Smooth muscle cell (in vitro differentiated cells): ENCODE measurements at regions not wholly inside any gene's neighbourhood (a gene's known extent, or its start where the extent isn't known, plus 50 kb on each side); places are given as distances from the start of the nearest gene placed in this dataset.

Experiments used
- DNase-seq: peaks from one replicate; lab custom pipeline; 2025; ENCODE audit not compliant: unreplicated experiment; lab: John Stamatoyannopoulos, UW
- H2AFZ ChIP-seq: fragments of 200-600 bp; sonication (generic); 2 replicates; pipeline ENCODE4 v1.6.0; 2016; ENCODE audit warnings: antibody characterized with exemption, low read depth, mild to moderate bottlenecking
- H3F3A ChIP-seq: fragments of 200-600 bp; sonication (generic); 2 replicates; pipeline ENCODE4 v1.6.0; 2017; ENCODE audit warnings: antibody characterized with exemption, low read depth
- H3K27ac ChIP-seq: fragments of 200-600 bp; sonication (generic); 2 replicates; pipeline ENCODE4 v1.5.1; 2016; ENCODE audit warnings: low read depth, mild to moderate bottlenecking
- H3K27me3 ChIP-seq: fragments of 200-600 bp; sonication (generic); 2 replicates; pipeline ENCODE4 v1.6.1; 2016; ENCODE audit warnings: low read depth, mild to moderate bottlenecking
- H3K36me3 ChIP-seq: fragments of 200-600 bp; sonication (generic); 2 replicates; pipeline ENCODE4 v1.5.1; 2016; ENCODE audit warnings: low read depth
- H3K4me1 ChIP-seq: fragments of 200-600 bp; sonication (generic); 2 replicates; pipeline ENCODE4 v1.5.1; 2016; ENCODE audit warnings: low read depth
- H3K4me2 ChIP-seq: fragments of 200-600 bp; sonication (generic); 2 replicates; pipeline ENCODE4 v1.6.0; 2016; ENCODE audit warnings: mild to moderate bottlenecking
- H3K4me3 ChIP-seq: fragments of 200-600 bp; sonication (generic); 2 replicates; pipeline ENCODE4 v1.5.1; 2016; ENCODE audit warnings: mild to moderate bottlenecking
- H3K79me2 ChIP-seq: fragments of 200-600 bp; sonication (generic); 2 replicates; pipeline ENCODE4 v1.6.0; 2016; ENCODE audit warnings: low read depth, mild to moderate bottlenecking
- H3K9ac ChIP-seq: fragments of 200-600 bp; sonication (generic); 2 replicates; pipeline ENCODE4 v1.6.0; 2016; ENCODE audit warnings: low read depth
- H3K9me3 ChIP-seq: fragments of 200-600 bp; sonication (generic); replicated peaks from 2 replicates; pipeline ENCODE4 v1.5.1; 2016; ENCODE audit warnings: low read depth
- H4K20me1 ChIP-seq: fragments of 200-600 bp; sonication (generic); 2 replicates; pipeline ENCODE4 v1.6.0; 2016; ENCODE audit warnings: low read depth
- CTCF ChIP-seq: fragments of 200-600 bp; sonication (generic); IDR thresholded peaks from 2 replicates; pipeline ENCODE4 v1.5.1; 2017; ENCODE audit warnings: borderline replicate concordance, mild to moderate bottlenecking, antibody characterized with exemption; ENCODE audit not compliant: insufficient read depth, poor library complexity, severe bottlenecking
- WGBS: methylation state at CpG from one replicate; pipeline ENCODE4 v1.1.7; 2016; ENCODE audit warnings: low lambda C conversion rate; 5-methylcytosine and 5-hydroxymethylcytosine counted together

GRCh38 chr1:99566290-99567021, 79.5 kb upstream of the PALMD start:
- Histone ChIP-seq H3K79me2 (no peaks in the 10 kb centered on the region), H3K27me3 (no peaks in the 10 kb centered on the region), H3K36me3 (no peaks in the 10 kb centered on the region), H2AFZ (no peak overlapping the region), H3K27ac (no peak overlapping the region), H3K4me2 (no peak overlapping the region), H4K20me1 (no peaks in the 10 kb centered on the region), H3K9me3 (no peaks in the 10 kb centered on the region), H3F3A (no peaks in the 10 kb centered on the region), H3K4me3 (no peak overlapping the region), H3K9ac (no peak overlapping the region), H3K4me1 (no peaks in the 10 kb centered on the region)
- no peak for TF ChIP-seq CTCF
- DNase-seq = no peak
- 87% methylated on average over 4 of the region's 4 CpGs for WGBS

DNA sequence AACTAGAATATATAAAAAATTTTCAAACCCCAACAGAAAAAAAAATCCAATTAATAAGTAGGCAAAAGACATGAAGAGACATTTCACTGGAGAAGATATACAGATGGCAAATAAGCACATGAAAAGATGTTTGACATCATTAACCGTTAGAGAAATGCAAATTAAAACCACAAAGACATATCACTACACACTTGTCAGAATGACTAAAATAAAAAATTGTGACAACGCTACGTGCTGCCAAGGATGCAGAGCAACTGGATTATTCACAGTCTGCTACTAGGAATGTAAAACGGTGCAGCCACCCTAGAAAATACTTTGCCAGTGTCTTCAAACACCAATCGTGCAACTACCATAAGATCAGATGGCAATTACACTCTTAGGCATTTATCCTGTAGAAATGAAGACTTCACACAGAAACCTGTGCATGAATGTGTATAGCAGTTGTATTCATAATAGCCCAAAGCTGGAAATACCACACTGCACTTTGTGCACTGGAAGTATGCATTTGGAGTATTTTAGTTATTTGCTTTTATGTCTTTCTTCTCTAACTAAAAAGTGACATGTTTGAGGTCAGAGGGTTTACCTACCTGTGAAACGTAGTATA, 75.3 kb upstream of the PALMD start:
- Histone ChIP-seq H3K79me2 (no peaks in the 10 kb centered on the region), H4K20me1 (no peaks in the 10 kb centered on the region), H3K27ac (no peak overlapping the region), H3K27me3 (no peaks in the 10 kb centered on the region), H3K9me3 (no peaks in the 10 kb centered on the region), H3K36me3 (no peaks in the 10 kb centered on the region), H3F3A (no peaks in the 10 kb centered on the region), H2AFZ (no peak overlapping the region), H3K4me3 (no peak overlapping the region), H3K4me1 (no peaks in the 10 kb centered on the region), H3K4me2 (no peak overlapping the region), H3K9ac (no peak overlapping the region)
- no peak for TF ChIP-seq CTCF
- DNase-seq = no peak
- WGBS = 91% methylated on average over 6 of the region's 6 CpGs

DNA sequence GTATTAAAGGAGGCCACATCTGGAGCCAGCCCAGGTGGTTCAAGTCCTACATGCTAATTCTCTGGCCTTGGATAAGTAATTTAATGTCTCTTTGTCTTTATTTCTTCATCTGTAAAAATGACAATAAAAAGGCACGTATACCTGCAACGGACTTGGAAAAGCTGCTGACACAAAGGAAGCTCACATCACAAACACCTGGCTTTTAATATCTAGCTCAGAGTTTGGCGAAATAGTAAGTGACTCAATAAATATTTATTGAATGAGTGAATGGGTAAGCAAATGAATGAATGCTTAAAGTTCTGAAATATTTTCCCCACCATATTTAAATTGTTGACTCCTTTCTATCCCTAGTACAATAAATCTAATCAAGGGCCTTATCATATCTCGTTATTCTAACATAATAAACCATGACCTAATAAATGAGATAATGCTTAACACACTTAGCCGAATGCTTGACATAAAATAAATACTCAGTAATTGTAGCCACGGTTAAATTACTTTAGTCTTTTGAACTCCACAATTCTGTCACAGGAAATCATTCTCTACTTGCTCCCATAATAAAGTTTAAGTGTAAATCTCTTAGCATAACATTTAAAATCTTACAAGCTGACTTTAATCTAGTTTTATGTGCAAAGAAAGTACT, 74.7 kb upstream of the PALMD start:
- no peak for DNase-seq
- H3K4me3 ChIP-seq = no peak overlapping the region
- H3K9ac ChIP-seq = no peak overlapping the region
- 72% methylated on average over 6 of the region's 6 CpGs for WGBS
- H3K9me3 ChIP-seq = no peaks in the 10 kb centered on the region
- no peaks in the 10 kb centered on the region for H3F3A ChIP-seq
- no peak overlapping the region for H3K4me2 ChIP-seq
- no peaks in the 10 kb centered on the region for H3K79me2 ChIP-seq
- TF ChIP-seq CTCF = no peak
- no peaks in the 10 kb centered on the region for H4K20me1 ChIP-seq
- H3K27me3 ChIP-seq = no peaks in the 10 kb centered on the region
- no peak overlapping the region for H2AFZ ChIP-seq
- H3K4me1 ChIP-seq = no peaks in the 10 kb centered on the region
- H3K36me3 ChIP-seq = no peaks in the 10 kb centered on the region
- H3K27ac ChIP-seq = no peak overlapping the region
